ENCODE measurements at regions not wholly inside any gene's neighbourhood (a gene's known extent, or its start where the extent isn't known, plus 50 kb on each side); places are given as distances from the start of the nearest gene placed in this dataset.
A peak's percentile ranks its signal among the peaks of the same experiment; 100 is the strongest.

DNA sequence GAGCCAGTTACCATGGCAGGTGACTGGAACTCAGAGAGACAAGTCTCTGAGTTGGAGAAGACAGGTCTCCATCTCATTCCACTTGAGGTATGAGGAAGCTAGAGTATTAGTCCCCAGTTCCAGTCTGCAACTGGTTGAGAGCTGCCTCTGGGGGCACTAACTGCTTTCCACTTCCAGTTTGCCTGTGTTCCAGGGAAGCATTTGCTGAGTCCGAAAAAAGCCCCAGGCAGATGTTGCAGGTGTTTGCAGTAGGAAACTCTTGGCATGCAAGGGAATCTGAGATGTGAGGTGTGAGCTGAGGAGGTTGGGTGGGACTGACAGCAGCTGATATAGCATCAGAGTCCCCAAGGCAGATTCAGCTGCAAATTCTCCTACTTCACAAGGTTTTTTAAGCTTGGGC lies 272.2 kb upstream of the CASK start:
- DNase-seq (peak; percentile 2), ATAC-seq (no peak)
- POLR2A ChIA-PET (ENCODE audit: unreplicated experiment), result no interaction called here
- Histone ChIP-seq H3K4me1 (ENCODE audit: insufficient read depth, low read length) (no peaks in the 10 kb centered on the region), H3K9ac (ENCODE audit: low read length) (no peak overlapping the region), H3K9me2 (replicated peaks; ENCODE audit: low read length) (no peaks in the 10 kb centered on the region), H3K36me3 (ENCODE audit: low read depth, low read length) (no peaks in the 10 kb centered on the region), H3F3A (ENCODE audit: low read length, unreplicated experiment) (no peaks in the 10 kb centered on the region), H3K4me2 (ENCODE audit: low read length) (no peak overlapping the region), H4K20me1 (ENCODE audit: low read length) (no peaks in the 10 kb centered on the region), H3K4me3 (ENCODE audit: low read length) (no peak overlapping the region), H3K79me2 (ENCODE audit: low read length) (no peaks in the 10 kb centered on the region), H3K27me3 (ENCODE audit: low read length) (peaks cover 6% of the 10 kb centered on the region; the same call in 1 of the 2 replicates), H3K9me3 (ENCODE audit: low read length) (no peaks in the 10 kb centered on the region), H3K27ac (ENCODE audit: low read length) (no peak overlapping the region), H2AFZ (ENCODE audit: low read length) (no peak overlapping the region)
- BruUV-seq (replicated peaks), result no TSS peak
- intact Hi-C loops (cut with micrococcal nuclease), result no loop called here
- no peak for TF ChIP-seq EZH2 (IDR thresholded peaks at IDR 0.05; ENCODE audit: low read length, unreplicated experiment)
- TF ChIP-seq, protein P1, sequence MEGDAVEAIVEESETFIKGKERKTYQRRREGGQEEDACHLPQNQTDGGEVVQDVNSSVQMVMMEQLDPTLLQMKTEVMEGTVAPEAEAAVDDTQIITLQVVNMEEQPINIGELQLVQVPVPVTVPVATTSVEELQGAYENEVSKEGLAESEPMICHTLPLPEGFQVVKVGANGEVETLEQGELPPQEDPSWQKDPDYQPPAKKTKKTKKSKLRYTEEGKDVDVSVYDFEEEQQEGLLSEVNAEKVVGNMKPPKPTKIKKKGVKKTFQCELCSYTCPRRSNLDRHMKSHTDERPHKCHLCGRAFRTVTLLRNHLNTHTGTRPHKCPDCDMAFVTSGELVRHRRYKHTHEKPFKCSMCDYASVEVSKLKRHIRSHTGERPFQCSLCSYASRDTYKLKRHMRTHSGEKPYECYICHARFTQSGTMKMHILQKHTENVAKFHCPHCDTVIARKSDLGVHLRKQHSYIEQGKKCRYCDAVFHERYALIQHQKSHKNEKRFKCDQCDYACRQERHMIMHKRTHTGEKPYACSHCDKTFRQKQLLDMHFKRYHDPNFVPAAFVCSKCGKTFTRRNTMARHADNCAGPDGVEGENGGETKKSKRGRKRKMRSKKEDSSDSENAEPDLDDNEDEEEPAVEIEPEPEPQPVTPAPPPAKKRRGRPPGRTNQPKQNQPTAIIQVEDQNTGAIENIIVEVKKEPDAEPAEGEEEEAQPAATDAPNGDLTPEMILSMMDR (conservative IDR thresholded peaks at IDR 0.05; ENCODE audit: low read depth, low read length), result no peak
- TF ChIP-seq EZH2phosphoT487 (IDR thresholded peaks at IDR 0.05; ENCODE audit: borderline replicate concordance, low read length), result no peak
- CTCF ChIA-PET, result no interaction called here

DNA sequence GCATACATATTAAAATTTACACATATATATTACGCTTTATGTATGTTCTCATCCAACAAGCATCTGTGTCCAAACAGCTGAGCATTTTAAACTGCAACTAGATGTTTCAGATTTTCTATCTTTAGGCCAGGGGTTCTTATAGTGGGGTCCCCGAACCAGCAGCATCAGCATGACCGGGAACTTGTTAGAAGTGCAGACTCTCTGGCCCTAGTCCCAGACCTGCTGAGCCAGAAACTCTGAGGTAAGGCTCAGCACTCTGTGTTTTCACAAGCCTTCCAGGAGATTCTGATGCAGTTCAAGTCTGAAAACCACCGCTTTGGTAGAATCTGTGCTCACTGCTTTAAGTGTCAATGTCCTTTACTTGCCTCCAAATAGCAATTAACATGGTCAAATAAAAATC lies 266.2 kb upstream of the CASK start:
- no peak overlapping the region for H3K9ac ChIP-seq (ENCODE audit: low read length)
- no peaks in the 10 kb centered on the region for H3K4me1 ChIP-seq (ENCODE audit: insufficient read depth, low read length)
- ATAC-seq (no peak), DNase-seq (no peak)
- intact Hi-C loops (cut with micrococcal nuclease), result no loop called here
- no peaks in the 10 kb centered on the region for H3K36me3 ChIP-seq (ENCODE audit: low read depth, low read length)
- TF ChIP-seq EZH2 (IDR thresholded peaks at IDR 0.05; ENCODE audit: low read length, unreplicated experiment) (no peak), EZH2phosphoT487 (IDR thresholded peaks at IDR 0.05; ENCODE audit: borderline replicate concordance, low read length) (no peak)
- TF ChIP-seq, protein P1 (conservative IDR thresholded peaks at IDR 0.05; ENCODE audit: low read depth, low read length), result no peak
- ChIA-PET POLR2A (ENCODE audit: unreplicated experiment) (no interaction called here), CTCF (no interaction called here)
- H4K20me1 ChIP-seq (ENCODE audit: low read length), result no peaks in the 10 kb centered on the region
- no peak overlapping the region for H3K4me3 ChIP-seq (ENCODE audit: low read length)
- no peak overlapping the region for H3K27ac ChIP-seq (ENCODE audit: low read length)
- no peaks in the 10 kb centered on the region for H3K9me2 ChIP-seq (replicated peaks; ENCODE audit: low read length)
- H2AFZ ChIP-seq (ENCODE audit: low read length), result no peak overlapping the region
- no peaks in the 10 kb centered on the region for H3K9me3 ChIP-seq (ENCODE audit: low read length)
- H3F3A ChIP-seq (ENCODE audit: low read length, unreplicated experiment), result no peaks in the 10 kb centered on the region
- no TSS peak for BruUV-seq (replicated peaks)
- H3K79me2 ChIP-seq (ENCODE audit: low read length), result no peaks in the 10 kb centered on the region
- no peaks in the 10 kb centered on the region for H3K27me3 ChIP-seq (ENCODE audit: low read length)
- no peak overlapping the region for H3K4me2 ChIP-seq (ENCODE audit: low read length)

DNA sequence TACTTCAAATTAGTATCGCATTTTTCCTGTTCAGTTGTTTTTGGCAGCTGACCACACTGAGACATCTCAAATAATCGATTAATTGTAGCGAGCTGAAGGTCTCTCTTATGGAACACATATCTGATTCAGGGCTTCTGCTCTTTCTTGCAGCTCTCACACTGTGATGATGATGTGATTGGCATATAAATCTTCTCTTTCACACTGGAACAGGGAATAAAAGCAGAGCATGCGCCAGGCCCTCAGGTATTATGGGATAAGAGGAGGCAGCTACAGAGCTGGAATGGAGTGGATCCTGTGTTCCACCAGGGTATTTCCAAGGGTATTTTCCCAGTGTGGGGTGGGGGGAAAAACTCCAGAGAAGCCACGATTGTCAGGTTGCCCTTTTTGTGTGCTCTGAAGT lies 265.4 kb upstream of the CASK start:
- Histone ChIP-seq H3K36me3 (ENCODE audit: low read depth, low read length) (no peaks in the 10 kb centered on the region), H3K4me3 (ENCODE audit: low read length) (no peak overlapping the region), H3K27me3 (ENCODE audit: low read length) (no peaks in the 10 kb centered on the region), H3K9me2 (replicated peaks; ENCODE audit: low read length) (no peaks in the 10 kb centered on the region), H3F3A (ENCODE audit: low read length, unreplicated experiment) (no peaks in the 10 kb centered on the region), H2AFZ (ENCODE audit: low read length) (no peak overlapping the region), H3K27ac (ENCODE audit: low read length) (no peak overlapping the region), H3K4me2 (ENCODE audit: low read length) (no peak overlapping the region), H4K20me1 (ENCODE audit: low read length) (no peaks in the 10 kb centered on the region), H3K4me1 (ENCODE audit: insufficient read depth, low read length) (no peaks in the 10 kb centered on the region), H3K9me3 (ENCODE audit: low read length) (no peaks in the 10 kb centered on the region), H3K9ac (ENCODE audit: low read length) (no peak overlapping the region), H3K79me2 (ENCODE audit: low read length) (no peaks in the 10 kb centered on the region)
- no TSS peak for BruUV-seq (replicated peaks)
- intact Hi-C loops (cut with micrococcal nuclease), result no loop called here
- ChIA-PET POLR2A (ENCODE audit: unreplicated experiment) (no interaction called here), CTCF (no interaction called here)
- TF ChIP-seq EZH2 (IDR thresholded peaks at IDR 0.05; ENCODE audit: low read length, unreplicated experiment) (no peak), EZH2phosphoT487 (IDR thresholded peaks at IDR 0.05; ENCODE audit: borderline replicate concordance, low read length) (no peak)
- TF ChIP-seq, protein P1 (conservative IDR thresholded peaks at IDR 0.05; ENCODE audit: low read depth, low read length), result no peak
- ATAC-seq, result no peak
- no peak for DNase-seq

Data from PC-3 (cell line).